HCEC 1CT (cell line): ENCODE measurements at regions not wholly inside any gene's neighbourhood (a gene's known extent, or its start where the extent isn't known, plus 50 kb on each side); places are given as distances from the start of the nearest gene placed in this dataset.
"Not testable (repeated sequence)": the region's sequence is repeated elsewhere in the genome, so short reads cannot be mapped to it uniquely, and the experiment has no call there.

Experiments used
- DNase-seq: peaks from one replicate; pipeline ENCODE4 v3.0.0-alpha.2; 2017

GRCh38 chr3:110015231-110015963 is 678.1 kb upstream of the DPPA4 start:
- no peak for DNase-seq

- no peak for DNase-seq
Measured at GRCh38 chr3:110016235-110016815, 679.0 kb upstream of the DPPA4 start.

- no peak for DNase-seq
Measured at GRCh38 chr3:110017304-110017703, 680.0 kb upstream of the DPPA4 start.

- no peak for DNase-seq
Measured at GRCh38 chr3:110021659-110022058, 684.3 kb upstream of the DPPA4 start.

- DNase-seq = not testable (repeated sequence)
Measured at GRCh38 chr3:110023022-110023421, 685.7 kb upstream of the DPPA4 start.

- no peak for DNase-seq
Measured at GRCh38 chr3:110026421-110026820, 689.1 kb upstream of the DPPA4 start.

- peak; percentile 78 for DNase-seq
Measured at GRCh38 chr3:110027446-110028080, 690.2 kb upstream of the DPPA4 start.

- no peak for DNase-seq
Measured at GRCh38 chr3:110031975-110032374, 694.6 kb upstream of the DPPA4 start.

GRCh38 chr3:110059431-110059830 is 722.1 kb upstream of the DPPA4 start:
- DNase-seq = no peak

- no peak for DNase-seq
Measured at GRCh38 chr3:110062716-110063115, 725.4 kb upstream of the DPPA4 start.

- no peak for DNase-seq
Measured at GRCh38 chr3:110063178-110063577, 725.8 kb upstream of the DPPA4 start.

GRCh38 chr3:110066206-110066605 is 728.9 kb upstream of the DPPA4 start:
- no peak for DNase-seq

- DNase-seq = no peak
Measured at GRCh38 chr3:110067527-110067926, 730.2 kb upstream of the DPPA4 start.

- no peak for DNase-seq
Measured at GRCh38 chr3:110069761-110070160, 732.4 kb upstream of the DPPA4 start.

GRCh38 chr3:110070161-110070916 is 733.0 kb upstream of the DPPA4 start:
- DNase-seq = no peak

GRCh38 chr3:110074095-110074494 is 736.7 kb upstream of the DPPA4 start:
- DNase-seq = no peak

- DNase-seq = no peak
Measured at GRCh38 chr3:110077093-110077492, 739.7 kb upstream of the DPPA4 start.

GRCh38 chr3:110093411-110093810 is 756.1 kb upstream of the DPPA4 start:
- DNase-seq = no peak

- no peak for DNase-seq
Measured at GRCh38 chr3:110093812-110094401, 756.6 kb upstream of the DPPA4 start.

- no peak for DNase-seq
Measured at GRCh38 chr3:110099711-110100110, 762.4 kb upstream of the DPPA4 start.

- DNase-seq = peak; percentile 45
Measured at GRCh38 chr3:110101361-110101760, 764.0 kb upstream of the DPPA4 start.

- peak; percentile 11 for DNase-seq
Measured at GRCh38 chr3:110106805-110107204, 769.5 kb upstream of the DPPA4 start.

GRCh38 chr3:110123946-110124345 is 786.6 kb upstream of the DPPA4 start:
- no peak for DNase-seq
